Liver (tissue), 8 donors: ENCODE measurements at regions not wholly inside any gene's neighbourhood (a gene's known extent, or its start where the extent isn't known, plus 50 kb on each side); places are given as distances from the start of the nearest gene placed in this dataset.

Experiments
- DNase-seq: peaks from one replicate; pipeline ENCODE4 v3.0.0-alpha.2; 2017; ENCODE audit warnings: low spot score
- H3K27ac ChIP-seq, 2 donors: one replicate each; pipeline ENCODE4 v1.7.0; 2013; ENCODE audit warnings: inconsistent platforms in 2 of 2, low read length in 2 of 2, control low read depth in 1 of 2, low read depth in 1 of 2, mild to moderate bottlenecking in 1 of 2
- H3K27me3 ChIP-seq, 4 donors: one replicate each; pipeline versions ENCODE4 v1.6.1 to v1.7.0; 2013; ENCODE audit warnings: low read length in 3 of 4, inconsistent platforms in 1 of 4, mild to moderate bottlenecking in 1 of 4, moderate library complexity in 1 of 4; ENCODE audit not compliant: control insufficient read depth in 4 of 4, insufficient read depth in 4 of 4
- H3K36me3 ChIP-seq, 4 donors: one replicate each; pipeline versions ENCODE4 v1.6.1 to v1.7.0; 2013; ENCODE audit warnings: low read length in 3 of 4, mild to moderate bottlenecking in 3 of 4, low read depth in 1 of 4, moderate library complexity in 1 of 4; ENCODE audit not compliant: control insufficient read depth in 4 of 4, insufficient read depth in 3 of 4
- H3K4me1 ChIP-seq, 4 donors: one replicate each; pipeline versions ENCODE4 v1.6.1 to v1.7.0; 2013; ENCODE audit warnings: low read length in 3 of 4, mild to moderate bottlenecking in 3 of 4, moderate library complexity in 1 of 4; ENCODE audit not compliant: control insufficient read depth in 4 of 4, insufficient read depth in 4 of 4
- H3K4me3 ChIP-seq, 3 donors: one replicate each; pipeline versions ENCODE4 v1.6.1 to v1.7.0; 2013; ENCODE audit warnings: low read length in 3 of 3, control low read depth in 1 of 3, low read depth in 1 of 3, mild to moderate bottlenecking in 1 of 3
- H3K9ac ChIP-seq, 2 donors: one replicate each; pipeline ENCODE4 v1.7.0; 2013; ENCODE audit warnings: low read length in 2 of 2, mild to moderate bottlenecking in 2 of 2, moderate library complexity in 2 of 2, control low read depth in 1 of 2, low read depth in 1 of 2
- H3K9me3 ChIP-seq, 4 donors: one replicate each; pipeline versions ENCODE4 v1.6.1 to v1.7.0; 2013; ENCODE audit warnings: low read length in 3 of 4; ENCODE audit not compliant: control insufficient read depth in 4 of 4
- ATF3 ChIP-seq: IDR thresholded peaks from 2 replicates; pipeline ENCODE4 v1.6.1; 2016; ENCODE audit warnings: antibody characterized with exemption
- CTCF ChIP-seq: fragments of 150-350 bp; IDR thresholded peaks from 2 replicates; pipeline ENCODE4 v1.5.1; 2017; ENCODE audit warnings: improper control_type of control experiment, low read depth, low read length; ENCODE audit not compliant: missing input control
- EGR1 ChIP-seq, 2 donors: IDR thresholded peaks; 2 replicates each; pipeline ENCODE4 v1.6.1; 2016 to 2018; ENCODE audit warnings: antibody characterized with exemption in 2 of 2, low read depth in 2 of 2
- FOXA1 ChIP-seq: IDR thresholded peaks from 2 replicates; pipeline ENCODE4 v1.6.1; 2016; ENCODE audit warnings: antibody characterized with exemption
- FOXA2 ChIP-seq: IDR thresholded peaks from 2 replicates; pipeline ENCODE4 v1.6.1; 2016; ENCODE audit warnings: antibody characterized with exemption
- GABPA ChIP-seq, 2 donors: IDR thresholded peaks in 1 of 2; conservative IDR thresholded peaks in 1 of 2; 2 replicates each; pipeline ENCODE4 v1.6.1; 2016; ENCODE audit warnings: antibody characterized with exemption in 2 of 2, mild to moderate bottlenecking in 1 of 2, moderate library complexity in 1 of 2
- HNF4G ChIP-seq: IDR thresholded peaks from 2 replicates; pipeline ENCODE4 v1.6.1; 2016; ENCODE audit warnings: antibody characterized with exemption
- JUND ChIP-seq, 2 donors: IDR thresholded peaks; 2 replicates each; pipeline ENCODE4 v1.6.1; 2016; ENCODE audit warnings: antibody characterized with exemption in 2 of 2
- NR2F2 ChIP-seq: IDR thresholded peaks from 2 replicates; pipeline ENCODE4 v1.6.1; 2016; ENCODE audit warnings: antibody characterized with exemption
- RAD21 ChIP-seq, 2 donors: IDR thresholded peaks; 2 replicates each; pipeline ENCODE4 v1.6.1; 2016; ENCODE audit warnings: antibody characterized with exemption in 2 of 2, mild to moderate bottlenecking in 2 of 2
- REST ChIP-seq: IDR thresholded peaks from 2 replicates; pipeline ENCODE4 v1.6.1; 2016; ENCODE audit warnings: antibody characterized with exemption, mild to moderate bottlenecking
- RXRA ChIP-seq, 2 donors: IDR thresholded peaks; 2 replicates each; pipeline ENCODE4 v1.6.1; 2017 to 2018; ENCODE audit warnings: antibody characterized with exemption in 2 of 2, mild to moderate bottlenecking in 1 of 2
- SP1 ChIP-seq: IDR thresholded peaks from 2 replicates; pipeline ENCODE4 v1.6.1; 2018; ENCODE audit warnings: antibody characterized with exemption, mild to moderate bottlenecking
- TAF1 ChIP-seq: conservative IDR thresholded peaks from 2 replicates; pipeline ENCODE4 v1.6.1; 2016; ENCODE audit warnings: antibody characterized with exemption, mild to moderate bottlenecking
- YY1 ChIP-seq: IDR thresholded peaks from 2 replicates; pipeline ENCODE4 v1.6.1; 2016; ENCODE audit warnings: antibody characterized with exemption, mild to moderate bottlenecking
- ZBTB33 ChIP-seq: IDR thresholded peaks from 2 replicates; pipeline ENCODE4 v1.6.1; 2016; ENCODE audit warnings: antibody characterized with exemption
- WGBS: extraction: QIAGEN DNeasy Blood & Tissue Kit; methylation state at CpG from one replicate; pipeline ENCODE4 v1.1.7; 2013; 5-methylcytosine and 5-hydroxymethylcytosine counted together
- donor health status: healthy.
- donor health status: healthy.
- donor health status: healthy.
- donor health status: healthy.
- donor health status: healthy.

- H3K27me3 ChIP-seq: no peaks in the 10 kb centered on the region
- TF ChIP-seq FOXA2 (no peak), ATF3 (no peak), FOXA1 (no peak), RAD21 (IDR thresholded peaks at IDR 0.05) (no peak), JUND (IDR thresholded peaks at IDR 0.05) (no peak), CTCF (no peak)
- no peak for DNase-seq
- H3K27ac ChIP-seq: no peak overlapping the region
- no peak overlapping the region for H3K4me3 ChIP-seq
- no peaks in the 10 kb centered on the region for H3K4me1 ChIP-seq
- H3K36me3 ChIP-seq: no peaks in the 10 kb centered on the region
- 77% methylated on average over 3 of the region's 3 CpGs for WGBS
- no peak overlapping the region for H3K9ac ChIP-seq
- H3K9me3 ChIP-seq: no peaks in the 10 kb centered on the region
Measured at GRCh38 chr3:78154521-78155186, 1114.8 kb downstream of the ROBO2 start.

- Histone ChIP-seq H3K4me1 (no peaks in the 10 kb centered on the region), H3K4me3 (no peak overlapping the region), H3K9me3 (no peaks in the 10 kb centered on the region), H3K36me3 (no peaks in the 10 kb centered on the region), H3K27ac (no peak overlapping the region), H3K9ac (no peak overlapping the region), H3K27me3 (no peaks in the 10 kb centered on the region)
- TF ChIP-seq JUND (IDR thresholded peaks at IDR 0.05): no peak
- TF ChIP-seq FOXA2: no peak
- TF ChIP-seq FOXA1: no peak
- TF ChIP-seq HNF4G: no peak
- TF ChIP-seq NR2F2: no peak
- no peak for TF ChIP-seq YY1
- TF ChIP-seq SP1: no peak
- TF ChIP-seq TAF1: no peak
- TF ChIP-seq RAD21 (IDR thresholded peaks at IDR 0.05): no peak
- no peak for TF ChIP-seq GABPA (IDR thresholded peaks at IDR 0.05 in 1 of 2, conservative IDR thresholded peaks at IDR 0.05 in 1 of 2)
- TF ChIP-seq REST: no peak
- no peak for TF ChIP-seq RXRA (IDR thresholded peaks at IDR 0.05)
- no peak for TF ChIP-seq ZBTB33
- no peak for TF ChIP-seq EGR1 (IDR thresholded peaks at IDR 0.05; ENCODE audit: low read depth in 2 of 2)
- TF ChIP-seq CTCF: no peak
- no peak for TF ChIP-seq ATF3
- no peak for DNase-seq
- WGBS: 68% methylated on average over 4 of the region's 4 CpGs
Measured at GRCh38 chr3:78161736-78162135, 1121.8 kb downstream of the ROBO2 start.
